A549 (cell line): ENCODE measurements at regions not wholly inside any gene's neighbourhood (a gene's known extent, or its start where the extent isn't known, plus 50 kb on each side); places are given as distances from the start of the nearest gene placed in this dataset.

Source experiments
- CTCF ChIP-seq: fragments of >200 bp; sonication (Bioruptor Twin); formaldehyde crosslinking; IDR thresholded peaks from 3 replicates; pipeline ENCODE4 v1.5.1; 2016
- EP300 ChIP-seq, 2 experiments: fragments of >200 bp; sonication (Bioruptor Twin); formaldehyde crosslinking; IDR thresholded peaks; 2 replicates in 1 of 2; 3 replicates in 1 of 2; pipeline ENCODE4 v1.6.1; 2016 to 2017
- HDAC2 ChIP-seq: fragments of 200-600 bp; sonication (generic); IDR thresholded peaks from 2 replicates; pipeline ENCODE4 v1.6.1; 2016
- HMGXB4 ChIP-seq: fragments of 250-450 bp; sonication (Bioruptor Pico); IDR thresholded peaks from 2 replicates; pipeline ENCODE4 v1.5.0; 2021; ENCODE audit warnings: mild to moderate bottlenecking, moderate library complexity, borderline replicate concordance
- MAX ChIP-seq: IDR thresholded peaks from 2 replicates; pipeline ENCODE4 v1.6.1; 2012
- PHF8 ChIP-seq: fragments of 200-600 bp; sonication (generic); IDR thresholded peaks from 2 replicates; pipeline ENCODE4 v1.6.1; 2016; ENCODE audit warnings: low read depth, mild to moderate bottlenecking, antibody characterized with exemption, moderate library complexity, borderline replicate concordance
- POLR2A ChIP-seq: IDR thresholded peaks from 2 replicates; pipeline ENCODE4 v1.6.1; 2012; ENCODE audit warnings: mild to moderate bottlenecking, low read length
- POLR2AphosphoS2 ChIP-seq: conservative IDR thresholded peaks from 2 replicates; pipeline ENCODE4 v1.6.1; 2012; ENCODE audit warnings: low read length, improper control_type of control experiment, inconsistent platforms
- RAD21 ChIP-seq, 2 experiments: fragments of >200 bp in 1 of 2; sonication (Bioruptor Twin) in 1 of 2; formaldehyde crosslinking in 1 of 2; IDR thresholded peaks in 1 of 2; conservative IDR thresholded peaks in 1 of 2; 2 replicates in 1 of 2; 3 replicates in 1 of 2; pipeline ENCODE4 v1.6.1; 2012 to 2018; ENCODE audit warnings: inconsistent platforms in 1 of 2
- RCOR1 ChIP-seq: fragments of 150-350 bp; IDR thresholded peaks from 2 replicates; pipeline ENCODE4 v1.6.1; 2014; ENCODE audit warnings: antibody characterized with exemption, low read length, low read depth
- RFX5 ChIP-seq: fragments of 450-650 bp; IDR thresholded peaks from 2 replicates; pipeline ENCODE4 v1.7.1; 2014; ENCODE audit warnings: antibody characterized with exemption, mild to moderate bottlenecking, moderate library complexity

GRCh38 chr5:17157294-17157693 is 60.1 kb upstream of the BASP1 start:
- TF ChIP-seq MAX (no peak), RCOR1 (no peak), RAD21 (conservative IDR thresholded peaks at IDR 0.05 in 1 of 2, IDR thresholded peaks at IDR 0.05 in 1 of 2) (no peak), CTCF (no peak), RFX5 (no peak), POLR2A (no peak), POLR2AphosphoS2 (no peak), HDAC2 (no peak), EP300 (IDR thresholded peaks at IDR 0.05) (no peak), PHF8 (no peak), HMGXB4 (CRISPR knock-in tag) (no peak)
